ENCODE measurements at regions not wholly inside any gene's neighbourhood (a gene's known extent, or its start where the extent isn't known, plus 50 kb on each side); places are given as distances from the start of the nearest gene placed in this dataset.

DNA sequence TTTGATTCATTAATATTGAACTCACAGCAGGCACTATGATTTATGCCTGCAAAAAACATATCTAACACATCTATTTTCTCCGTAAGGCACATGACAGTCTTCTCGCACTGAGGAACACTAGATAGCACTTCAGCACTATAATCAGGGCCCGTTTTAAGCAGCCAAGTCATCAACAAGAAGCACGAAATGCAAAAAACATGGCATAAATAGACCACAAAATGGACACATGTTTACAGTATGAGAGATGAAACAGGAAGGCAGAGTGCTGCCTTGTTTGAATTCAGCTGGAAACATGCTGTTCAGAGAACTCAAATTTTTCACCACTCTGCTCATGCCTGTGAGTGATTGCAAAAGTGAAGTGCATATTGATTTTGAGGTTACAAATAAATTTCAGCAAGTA is 205.8 kb upstream of the PDGFD start:
- WGBS, 2 experiments (ENCODE audit: extremely low coverage in 1 of 2, insufficient coverage in 1 of 2, insufficient read length in 1 of 2, insufficient replicate concordance in 2 of 2, low coverage in 1 of 2, low lambda C conversion rate in 2 of 2, missing lambda C conversion rate in 1 of 2) = 93% methylated on average over 4 of the region's 4 CpGs; no CpG with 5 or more reads in 1 of the 2 experiments
- Histone ChIP-seq H4K20me1 (replicated peaks in 1 of 2; ENCODE audit: control insufficient read depth in 1 of 2, insufficient read depth in 2 of 2, low read length in 2 of 2) (no peaks in the 10 kb centered on the region), H4K8ac (ENCODE audit: extremely low read depth, insufficient read depth, low read length) (no peak overlapping the region)
- TF ChIP-seq CBX8 (IDR thresholded peaks at IDR 0.05; ENCODE audit: borderline replicate concordance, low read depth, low read length) (no peak), JUND (IDR thresholded peaks at IDR 0.05; ENCODE audit: low read length) (no peak), TAF7 (optimal IDR thresholded peaks at IDR 0.05; ENCODE audit: borderline replicate concordance, low read depth, low read length) (no peak)

More for the DNA sequence above, 205.8 kb upstream of the PDGFD start:
- no peak overlapping the region for H3K56ac ChIP-seq (replicated peaks; ENCODE audit: insufficient read length, low read depth, low read length)
- no peak overlapping the region for H2AK5ac ChIP-seq (ENCODE audit: low read depth, low read length)
- H3K79me1 ChIP-seq (ENCODE audit: low read depth, low read length) = no peaks in the 10 kb centered on the region
- H3K4me1 ChIP-seq (replicated peaks in 1 of 4; ENCODE audit: control insufficient read depth in 3 of 4, insufficient read depth in 4 of 4, low read length in 3 of 4) = no peaks in the 10 kb centered on the region
- H3K36me3 ChIP-seq (ENCODE audit: control insufficient read depth in 2 of 4, insufficient read depth in 4 of 4, low read length in 3 of 4) = peaks cover 0 to 3% (median 0%) of the 10 kb centered on the region in 4 experiments; a peak in 1 of 8 replicates
- H2BK120ac ChIP-seq (replicated peaks; ENCODE audit: low read depth, low read length) = no peak overlapping the region
- H3K79me2 ChIP-seq (ENCODE audit: control insufficient read depth in 1 of 2, insufficient read depth in 2 of 2, low read length in 2 of 2) = no peaks in the 10 kb centered on the region
- FAIRE-seq = no peak
- no peak overlapping the region for H3K14ac ChIP-seq (ENCODE audit: insufficient read length)
- H2BK5ac ChIP-seq (ENCODE audit: low read depth, low read length) = no peak overlapping the region
- H3K4me3 ChIP-seq (ENCODE audit: extremely low read depth in 1 of 4, insufficient read depth in 2 of 4, low read depth in 3 of 4, low read length in 4 of 4) = no peak overlapping the region
- no peak overlapping the region for H2BK20ac ChIP-seq (ENCODE audit: low read length)
- no peak overlapping the region for H2BK15ac ChIP-seq (ENCODE audit: low read length)
- no peaks in the 10 kb centered on the region for H3K23me2 ChIP-seq (ENCODE audit: low read depth, low read length)
- H3K9ac ChIP-seq (replicated peaks in 1 of 4; ENCODE audit: extremely low read depth in 1 of 4, low read depth in 3 of 4, low read length in 3 of 4) = no peak overlapping the region
- peaks cover 4 to 8% of the 10 kb centered on the region in 2 experiments; a peak in 1 of 4 replicates for H3K9me3 ChIP-seq (ENCODE audit: insufficient read depth in 2 of 2, low read depth in 1 of 2, low read length in 1 of 2)
- no peak overlapping the region for H3K27ac ChIP-seq (ENCODE audit: low read depth, low read length)
- no peak overlapping the region for H2AFZ ChIP-seq (ENCODE audit: low read length)
- no peak overlapping the region for H3K4me2 ChIP-seq (ENCODE audit: insufficient read depth in 1 of 2, low read depth in 2 of 2, low read length in 2 of 2)
- no peak overlapping the region for H2BK12ac ChIP-seq (ENCODE audit: low read depth, low read length)
- no peak overlapping the region for H4K91ac ChIP-seq (replicated peaks; ENCODE audit: insufficient read length, low read length)
- no peak for DNase-seq (ENCODE audit: low read depth in 1 of 2, low spot score in 2 of 2)
- no peak overlapping the region for H4K5ac ChIP-seq (ENCODE audit: insufficient read length, low read depth, low read length)
- H3K4ac ChIP-seq (replicated peaks; ENCODE audit: insufficient read length, low read depth, low read length) = no peak overlapping the region
- POLR2A ChIA-PET (ENCODE audit: partially characterized antibody) = no interaction called here
- H3K18ac ChIP-seq (ENCODE audit: extremely low read depth, low read length) = no peak overlapping the region
- H3K23ac ChIP-seq (ENCODE audit: insufficient read length) = no peak overlapping the region
- H3K27me3 ChIP-seq (replicated peaks in 1 of 4; ENCODE audit: control insufficient read depth in 3 of 4, extremely low read depth in 1 of 4, insufficient read depth in 3 of 4, low read length in 3 of 4) = no peaks in the 10 kb centered on the region
- CTCF ChIA-PET (ENCODE audit: partially characterized antibody) = no interaction called here

Data from H1 (cell line).